Heart left ventricle (tissue), 13 donors: ENCODE measurements at regions not wholly inside any gene's neighbourhood (a gene's known extent, or its start where the extent isn't known, plus 50 kb on each side); places are given as distances from the start of the nearest gene placed in this dataset.

Experiments used
- POLR2A ChIP-seq, 2 donors: fragments of 450-650 bp; IDR thresholded peaks; one replicate each; pipeline ENCODE4 v1.6.1; 2017; ENCODE audit warnings: antibody characterized with exemption in 2 of 2, mild to moderate bottlenecking in 2 of 2, moderate library complexity in 2 of 2
- TF ChIP-seq, protein P1 (sequence below), 12 donors: fragments of 200-600 bp; sonication (generic) in 4 of 12; IDR thresholded peaks; one replicate each; pipeline versions ENCODE4 v1.5.0 to v1.8.0; 2018 to 2022; ENCODE audit warnings: antibody characterized with exemption in 12 of 12, mild to moderate bottlenecking in 5 of 12
- donor health status: ischemic (EF 13 %, LVEDD 7.1; RV severe dilation, severe dysfunction).
- donor health status: DM: no; HTN: yes; CAD: no.
- donor health status: DM: no; HTN: no; CAD: no.
- donor health status: ischemic (EF 25% LVEDD 6.9; RV normal size, moderate dysfunction).
- donor health status: ischemic (EF 25% LVEDD 5.7; RV mildly dilated, moderate dysfunction).
- donor health status: ischemic (EF 35%, LVEDD 5.7; RV mildly dilated, moderate dysfunction).
- donor health status: nonischemic (EF 11% LVEDD 7.7; RV severe dilation, severe dysfunction).
- donor health status: DM: yes; HTN: yes; CAD: no.
- donor health status: PGD.
- donor health status: ischemic (EF 29% LVEDD 5.4; RV normal size, mild dysfunction).
- donor health status: nonischemic (EF 23%, LVEDD 6.1; RV moderate dilation, normal function).

DNA sequence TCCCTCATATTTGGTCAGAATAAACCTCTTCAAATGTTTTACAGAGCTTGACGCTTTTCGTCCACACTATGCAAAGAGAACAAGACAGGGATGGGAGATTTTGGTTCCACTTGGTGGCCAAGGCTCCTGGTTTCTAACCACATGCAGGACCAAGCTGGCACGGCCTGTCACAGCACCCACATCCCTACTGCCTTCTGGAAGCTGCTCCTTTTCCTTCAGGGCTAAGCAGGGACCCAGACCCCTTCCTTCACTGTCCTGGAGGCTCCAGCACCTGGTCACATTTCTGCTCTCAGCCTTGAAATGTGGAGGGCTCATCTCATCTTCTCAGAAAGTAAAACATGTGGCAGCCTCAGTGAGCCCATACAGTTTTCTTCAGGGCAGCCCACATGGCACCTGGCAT, 50.4 kb upstream of the ARHGEF7 start:
- TF ChIP-seq, protein P1, sequence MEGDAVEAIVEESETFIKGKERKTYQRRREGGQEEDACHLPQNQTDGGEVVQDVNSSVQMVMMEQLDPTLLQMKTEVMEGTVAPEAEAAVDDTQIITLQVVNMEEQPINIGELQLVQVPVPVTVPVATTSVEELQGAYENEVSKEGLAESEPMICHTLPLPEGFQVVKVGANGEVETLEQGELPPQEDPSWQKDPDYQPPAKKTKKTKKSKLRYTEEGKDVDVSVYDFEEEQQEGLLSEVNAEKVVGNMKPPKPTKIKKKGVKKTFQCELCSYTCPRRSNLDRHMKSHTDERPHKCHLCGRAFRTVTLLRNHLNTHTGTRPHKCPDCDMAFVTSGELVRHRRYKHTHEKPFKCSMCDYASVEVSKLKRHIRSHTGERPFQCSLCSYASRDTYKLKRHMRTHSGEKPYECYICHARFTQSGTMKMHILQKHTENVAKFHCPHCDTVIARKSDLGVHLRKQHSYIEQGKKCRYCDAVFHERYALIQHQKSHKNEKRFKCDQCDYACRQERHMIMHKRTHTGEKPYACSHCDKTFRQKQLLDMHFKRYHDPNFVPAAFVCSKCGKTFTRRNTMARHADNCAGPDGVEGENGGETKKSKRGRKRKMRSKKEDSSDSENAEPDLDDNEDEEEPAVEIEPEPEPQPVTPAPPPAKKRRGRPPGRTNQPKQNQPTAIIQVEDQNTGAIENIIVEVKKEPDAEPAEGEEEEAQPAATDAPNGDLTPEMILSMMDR (IDR thresholded peaks at IDR 0.05), result no peak
- TF ChIP-seq POLR2A (IDR thresholded peaks at IDR 0.05), result no peak
